IPS-NIHi11 (cell line): ENCODE measurements at regions not wholly inside any gene's neighbourhood (a gene's known extent, or its start where the extent isn't known, plus 50 kb on each side); places are given as distances from the start of the nearest gene placed in this dataset.

Experiments used
- DNase-seq: peaks from one replicate; pipeline ENCODE4 v3.0.0; 2012; ENCODE audit warnings: mixed read lengths, low spot score

- DNase-seq = no peak
Measured at GRCh38 chr15:91522605-91523332, 330.7 kb upstream of the SLCO3A1 start.

GRCh38 chr15:91523596-91523995 is 329.9 kb upstream of the SLCO3A1 start:
- DNase-seq = no peak

- no peak for DNase-seq
Measured at GRCh38 chr15:91524534-91524933, 329.0 kb upstream of the SLCO3A1 start.

GRCh38 chr15:91525751-91526150 is 327.8 kb upstream of the SLCO3A1 start:
- DNase-seq = no peak

GRCh38 chr15:91526424-91526823 is 327.1 kb upstream of the SLCO3A1 start:
- DNase-seq = no peak

GRCh38 chr15:91528801-91529200 is 324.7 kb upstream of the SLCO3A1 start:
- DNase-seq = no peak

- DNase-seq = no peak
Measured at GRCh38 chr15:91529534-91529933, 324.0 kb upstream of the SLCO3A1 start.

GRCh38 chr15:91530279-91530678 is 323.2 kb upstream of the SLCO3A1 start:
- DNase-seq = no peak

GRCh38 chr15:91530956-91531582 is 322.4 kb upstream of the SLCO3A1 start:
- no peak for DNase-seq

- no peak for DNase-seq
Measured at GRCh38 chr15:91534235-91534634, 319.3 kb upstream of the SLCO3A1 start.

GRCh38 chr15:91534976-91535375 is 318.5 kb upstream of the SLCO3A1 start:
- DNase-seq = no peak

GRCh38 chr15:91535856-91536500 is 317.5 kb upstream of the SLCO3A1 start:
- no peak for DNase-seq

GRCh38 chr15:91537856-91538255 is 315.7 kb upstream of the SLCO3A1 start:
- no peak for DNase-seq

- no peak for DNase-seq
Measured at GRCh38 chr15:91538782-91539181, 314.7 kb upstream of the SLCO3A1 start.

GRCh38 chr15:91541286-91541685 is 312.2 kb upstream of the SLCO3A1 start:
- DNase-seq = no peak

- no peak for DNase-seq
Measured at GRCh38 chr15:91542226-91542625, 311.3 kb upstream of the SLCO3A1 start.

GRCh38 chr15:91547356-91547755 is 306.2 kb upstream of the SLCO3A1 start:
- no peak for DNase-seq

GRCh38 chr15:91548549-91548948 is 305.0 kb upstream of the SLCO3A1 start:
- DNase-seq = no peak

- no peak for DNase-seq
Measured at GRCh38 chr15:91549581-91549980, 303.9 kb upstream of the SLCO3A1 start.

GRCh38 chr15:91552555-91552954 is 301.0 kb upstream of the SLCO3A1 start:
- no peak for DNase-seq

- DNase-seq = no peak
Measured at GRCh38 chr15:91553196-91553854, 300.2 kb upstream of the SLCO3A1 start.

GRCh38 chr15:91555312-91555711 is 298.2 kb upstream of the SLCO3A1 start:
- peak; percentile 29 for DNase-seq

GRCh38 chr15:91556926-91557325 is 296.6 kb upstream of the SLCO3A1 start:
- no peak for DNase-seq
